Activated CD8-positive, alpha-beta T cell treated with anti-CD3 and anti-CD28 coated beads for 36 hours (primary cell): ENCODE measurements at regions not wholly inside any gene's neighbourhood (a gene's known extent, or its start where the extent isn't known, plus 50 kb on each side); places are given as distances from the start of the nearest gene placed in this dataset.
"Not testable (repeated sequence)": the region's sequence is repeated elsewhere in the genome, so short reads cannot be mapped to it uniquely, and the experiment has no call there.

Experiments
- ATAC-seq: fragments of 200-7000 bp; cut with Tn5 transposase; one replicate; pipeline ENCODE4 v1.10.0; 2021; ENCODE audit warnings: mild to moderate bottlenecking, moderate library complexity
- CTCF ChIA-PET: fragments of 350-600 bp; sonication (Branson Sonifier 250); formaldehyde crosslinking; loops from one replicate; lab custom pipeline; 2021; ENCODE audit warnings: antibody characterized with exemption; lab: Charles Lee
- POLR2A ChIA-PET: fragments of 350-600 bp; sonication (Branson Sonifier 250); formaldehyde crosslinking; loops from one replicate; lab custom pipeline; 2021; ENCODE audit warnings: antibody characterized with exemption; lab: Charles Lee
- DNase-seq: peaks from one replicate; pipeline ENCODE4 v3.0.0-alpha.2; 2020
- H3K27ac Mint-ChIP-seq: one replicate; pipeline ENCODE4 v1.8.0; 2021; ENCODE audit warnings: mild to moderate bottlenecking, mixed read lengths
- H3K27me3 Mint-ChIP-seq: one replicate; pipeline ENCODE4 v1.8.0; 2021; ENCODE audit warnings: mixed read lengths
- H3K36me3 Mint-ChIP-seq: one replicate; pipeline ENCODE4 v1.8.0; 2021; ENCODE audit warnings: low read depth, mixed read lengths
- H3K4me1 Mint-ChIP-seq: one replicate; pipeline ENCODE4 v1.8.0; 2021; ENCODE audit warnings: low read depth, mixed read lengths
- H3K4me3 Mint-ChIP-seq: one replicate; pipeline ENCODE4 v1.8.0; 2021; ENCODE audit warnings: mild to moderate bottlenecking, moderate library complexity, mixed read lengths
- H3K9me3 Mint-ChIP-seq: one replicate; pipeline ENCODE4 v1.8.0; 2021; ENCODE audit warnings: mixed read lengths
- intact Hi-C: fragments of 100-400 bp; cut with micrococcal nuclease; formaldehyde crosslinking; loops from one replicate; pipeline ENCODE4 v1.10.0; 2022
- TF ChIP-seq, protein P1 (sequence below): fragments of 200-600 bp; IDR thresholded peaks from one replicate; pipeline ENCODE4 v1.8.0; 2022; ENCODE audit warnings: antibody characterized with exemption, mild to moderate bottlenecking

DNA sequence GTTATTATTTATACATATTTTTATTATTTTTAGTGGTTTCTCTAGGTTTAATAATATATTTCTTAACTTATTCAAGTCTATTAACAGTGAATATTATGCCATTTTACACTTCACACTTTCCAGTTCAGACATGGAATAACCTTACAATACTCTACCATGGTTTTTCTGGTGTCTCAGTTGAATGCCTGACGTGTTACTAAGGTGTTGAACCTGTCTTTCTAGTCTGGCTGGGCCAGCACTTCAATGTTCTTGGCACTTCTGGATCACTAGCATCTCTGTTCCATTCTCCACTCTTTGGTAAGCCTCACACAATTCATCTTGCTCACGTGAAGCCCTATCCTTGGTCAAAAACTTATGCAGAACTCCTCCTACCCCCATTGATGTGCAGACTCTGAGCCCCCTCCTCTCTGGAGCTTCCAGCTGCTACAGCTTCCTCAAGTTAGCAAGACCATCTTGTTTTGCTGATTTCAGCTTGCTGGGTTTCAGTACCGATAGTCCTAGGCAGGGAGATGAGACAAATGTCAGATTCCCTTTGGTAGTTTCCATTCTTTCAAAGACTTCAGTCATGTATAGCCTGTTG lies 243.1 kb downstream of the FBXO4 start:
- CTCF ChIA-PET, result no interaction called here
- Mint-ChIP-seq H3K27ac (no peak overlapping the region), H3K4me1 (no peaks in the 10 kb centered on the region), H3K27me3 (no peaks in the 10 kb centered on the region), H3K4me3 (no peak overlapping the region), H3K9me3 (peaks cover 2% of the 10 kb centered on the region), H3K36me3 (no peaks in the 10 kb centered on the region)
- no peak for DNase-seq
- intact Hi-C loops, result no loop called here
- TF ChIP-seq, protein P1, sequence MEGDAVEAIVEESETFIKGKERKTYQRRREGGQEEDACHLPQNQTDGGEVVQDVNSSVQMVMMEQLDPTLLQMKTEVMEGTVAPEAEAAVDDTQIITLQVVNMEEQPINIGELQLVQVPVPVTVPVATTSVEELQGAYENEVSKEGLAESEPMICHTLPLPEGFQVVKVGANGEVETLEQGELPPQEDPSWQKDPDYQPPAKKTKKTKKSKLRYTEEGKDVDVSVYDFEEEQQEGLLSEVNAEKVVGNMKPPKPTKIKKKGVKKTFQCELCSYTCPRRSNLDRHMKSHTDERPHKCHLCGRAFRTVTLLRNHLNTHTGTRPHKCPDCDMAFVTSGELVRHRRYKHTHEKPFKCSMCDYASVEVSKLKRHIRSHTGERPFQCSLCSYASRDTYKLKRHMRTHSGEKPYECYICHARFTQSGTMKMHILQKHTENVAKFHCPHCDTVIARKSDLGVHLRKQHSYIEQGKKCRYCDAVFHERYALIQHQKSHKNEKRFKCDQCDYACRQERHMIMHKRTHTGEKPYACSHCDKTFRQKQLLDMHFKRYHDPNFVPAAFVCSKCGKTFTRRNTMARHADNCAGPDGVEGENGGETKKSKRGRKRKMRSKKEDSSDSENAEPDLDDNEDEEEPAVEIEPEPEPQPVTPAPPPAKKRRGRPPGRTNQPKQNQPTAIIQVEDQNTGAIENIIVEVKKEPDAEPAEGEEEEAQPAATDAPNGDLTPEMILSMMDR, result no peak
- POLR2A ChIA-PET, result no interaction called here
- no peak for ATAC-seq

DNA sequence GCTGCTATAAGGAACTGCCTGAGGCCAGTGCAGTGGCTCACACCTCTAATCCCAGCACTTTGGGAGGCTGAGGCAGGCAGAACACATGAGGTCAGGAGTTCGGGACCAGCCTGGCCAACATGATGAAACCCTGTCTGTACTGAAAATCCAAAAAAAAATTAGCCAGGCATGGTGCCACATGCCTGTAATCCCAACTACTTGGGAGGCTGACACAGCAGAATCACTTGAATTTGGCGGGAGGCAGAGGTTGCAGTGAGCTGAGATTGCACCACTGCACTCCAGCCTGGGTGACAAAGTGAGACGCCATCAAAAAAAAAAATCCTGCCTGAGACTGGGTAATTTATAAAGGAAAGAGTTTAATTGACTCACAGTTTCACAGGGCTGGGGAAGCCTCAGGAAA lies 247.1 kb upstream of the GHR start:
- H3K27me3 Mint-ChIP-seq, CTCF ChIA-PET, ATAC-seq, intact Hi-C loops, H3K27ac Mint-ChIP-seq, POLR2A ChIA-PET, H3K4me3 Mint-ChIP-seq, H3K36me3 Mint-ChIP-seq, DNase-seq, H3K4me1 Mint-ChIP-seq: not testable (repeated sequence)
- peaks cover 12% of the 10 kb centered on the region for H3K9me3 Mint-ChIP-seq

DNA sequence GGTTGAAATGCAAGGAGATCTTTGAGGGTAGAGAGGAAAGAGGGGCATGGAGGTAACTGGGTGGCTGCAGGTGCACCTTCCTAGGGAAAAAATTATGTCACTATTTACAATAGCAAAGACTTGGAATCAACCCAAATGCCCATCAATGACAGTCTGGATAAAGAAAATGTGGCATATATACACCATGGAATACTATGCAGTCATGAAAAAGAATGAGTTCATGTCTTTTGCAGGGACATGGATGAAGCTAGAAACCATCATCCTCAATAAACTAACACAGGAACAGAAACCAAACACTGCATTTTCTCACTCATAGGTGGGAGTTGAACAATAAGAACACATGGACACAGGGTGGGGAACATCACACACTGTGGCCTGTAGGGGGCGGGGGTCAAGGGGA lies 243.4 kb upstream of the GHR start:
- H3K36me3 Mint-ChIP-seq, POLR2A ChIA-PET, CTCF ChIA-PET: not testable (repeated sequence)

DNA sequence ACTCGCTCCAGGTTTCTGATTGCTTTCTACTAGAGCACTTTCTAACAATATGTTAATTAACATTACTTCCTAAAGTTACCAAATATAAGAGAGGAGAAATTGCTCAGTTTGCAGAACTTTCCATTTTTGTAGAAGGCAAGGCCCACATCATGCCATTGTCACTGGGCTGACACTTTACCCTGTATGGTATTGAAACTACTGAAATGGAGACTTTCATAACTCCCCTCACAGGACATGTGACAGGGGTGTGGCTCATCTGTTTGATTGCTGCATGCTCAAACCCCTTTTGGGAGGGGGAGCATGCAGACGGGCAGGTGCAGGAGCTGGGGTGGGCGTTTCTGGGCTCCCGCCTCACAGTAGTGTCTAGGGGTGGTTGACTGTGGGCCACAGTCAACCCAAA lies 206.3 kb upstream of the GHR start:
- TF ChIP-seq, protein P1, result no peak
- H3K27ac Mint-ChIP-seq, result no peak overlapping the region
- CTCF ChIA-PET, result no interaction called here

More for the DNA sequence above, 243.4 kb upstream of the GHR start:
- H3K4me1 Mint-ChIP-seq, H3K27ac Mint-ChIP-seq, H3K27me3 Mint-ChIP-seq, intact Hi-C loops, ATAC-seq, H3K9me3 Mint-ChIP-seq, DNase-seq, H3K4me3 Mint-ChIP-seq: not testable (repeated sequence)

DNA sequence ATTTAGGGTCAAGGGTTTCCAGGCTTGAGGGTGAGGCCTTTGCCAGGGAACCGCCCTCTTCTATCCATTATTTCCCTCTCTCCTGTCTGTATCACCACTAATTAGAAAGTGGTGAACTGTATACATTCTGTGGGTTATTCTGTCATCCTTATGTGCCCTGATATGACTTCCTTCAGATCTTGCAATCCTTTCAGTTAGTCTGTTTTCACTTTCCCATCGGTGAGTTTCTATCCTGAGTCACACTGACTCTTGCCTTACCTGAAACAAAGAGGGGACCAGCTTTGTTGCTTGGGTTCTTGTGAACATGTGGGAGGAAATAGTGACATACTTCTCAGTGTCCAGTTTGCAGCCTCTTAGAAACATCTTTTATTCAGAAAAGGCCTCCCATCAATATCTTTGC lies 205.4 kb upstream of the GHR start:
- H3K9me3 Mint-ChIP-seq, result peaks cover 2% of the 10 kb centered on the region
- no peak overlapping the region for H3K4me3 Mint-ChIP-seq
- H3K36me3 Mint-ChIP-seq, result no peaks in the 10 kb centered on the region
- no peaks in the 10 kb centered on the region for H3K27me3 Mint-ChIP-seq
- POLR2A ChIA-PET, result no interaction called here
- DNase-seq, result no peak
- TF ChIP-seq, protein P1, result no peak
- H3K27ac Mint-ChIP-seq, result no peak overlapping the region
- no peaks in the 10 kb centered on the region for H3K4me1 Mint-ChIP-seq
- CTCF ChIA-PET, result no interaction called here
- ATAC-seq, result no peak
- intact Hi-C loops, result no loop called here

More for the DNA sequence above, 206.3 kb upstream of the GHR start:
- Mint-ChIP-seq H3K36me3 (no peaks in the 10 kb centered on the region), H3K4me1 (no peaks in the 10 kb centered on the region), H3K4me3 (no peak overlapping the region), H3K27me3 (no peaks in the 10 kb centered on the region), H3K9me3 (peaks cover 2% of the 10 kb centered on the region)
- ATAC-seq (no peak), DNase-seq (no peak)
- intact Hi-C loops, result no loop called here
- POLR2A ChIA-PET, result interaction anchor here (0.6 kb wide), 1 partner anchor 364 kb away, joined by 4 read pairs; no protein-coding TSS in a partner anchor

DNA sequence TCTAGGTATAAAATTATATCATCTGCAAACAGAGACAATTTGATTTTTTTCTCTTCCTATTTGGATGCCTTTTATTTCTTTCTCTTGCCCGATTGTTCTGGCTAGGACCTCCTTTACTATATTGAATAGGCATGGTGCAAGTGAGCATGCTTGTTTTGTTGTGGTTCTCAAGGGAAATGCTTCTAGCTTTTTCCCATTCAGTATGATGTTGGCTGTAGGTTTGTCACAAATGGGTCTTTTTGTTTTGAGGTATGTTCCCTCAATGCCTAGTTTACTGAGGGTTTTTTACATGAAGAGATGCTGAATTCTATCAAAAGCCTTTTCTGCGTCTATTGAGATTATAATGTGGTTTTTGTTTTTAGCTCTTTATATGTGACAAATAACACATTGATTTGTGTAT lies 198.2 kb upstream of the GHR start:
- ChIA-PET POLR2A (no interaction called here), CTCF (no interaction called here)
- ATAC-seq (no peak), DNase-seq (no peak)
- no peak overlapping the region for H3K4me3 Mint-ChIP-seq
- H3K36me3 Mint-ChIP-seq, result no peaks in the 10 kb centered on the region
- H3K9me3 Mint-ChIP-seq, result no peaks in the 10 kb centered on the region
- TF ChIP-seq, protein P1, result no peak
- no peak overlapping the region for H3K27ac Mint-ChIP-seq
- intact Hi-C loops, result no loop called here
- no peaks in the 10 kb centered on the region for H3K27me3 Mint-ChIP-seq
- H3K4me1 Mint-ChIP-seq, result no peaks in the 10 kb centered on the region
